ENCODE measurements at regions not wholly inside any gene's neighbourhood (a gene's known extent, or its start where the extent isn't known, plus 50 kb on each side); places are given as distances from the start of the nearest gene placed in this dataset.
A peak's percentile ranks its signal among the peaks of the same experiment; 100 is the strongest.

GRCh38 chr20:34165018-34165619 lies 53.1 kb upstream of the EIF2S2 start:
- no CpG with 5 or more reads among the region's 2 CpGs for WGBS, 2 experiments (ENCODE audit: extremely low coverage in 2 of 2, insufficient read length in 1 of 2)
- no peak overlapping the region for H2BK15ac ChIP-seq (ENCODE audit: low read depth, low read length)
- no peak overlapping the region for H3K18ac ChIP-seq (ENCODE audit: low read depth, low read length)
- no peak overlapping the region for H2AK9ac ChIP-seq (replicated peaks; ENCODE audit: low read depth, low read length, poor library complexity)
- ATAC-seq (ENCODE audit: low read depth) (peak; percentile 32; the same call in 1 of the 2 replicates), DNase-seq (no peak)
- no peaks in the 10 kb centered on the region for H4K20me1 ChIP-seq (ENCODE audit: insufficient read depth, low read length)
- no peak overlapping the region; the same call in 1 of the 2 replicates for H3K4me2 ChIP-seq (ENCODE audit: low read depth, low read length)
- no peak overlapping the region for H3K56ac ChIP-seq (ENCODE audit: extremely low read depth, insufficient read depth, low read length)
- TF ChIP-seq POLR2A (IDR thresholded peaks at IDR 0.05; ENCODE audit: low read depth, low read length) (no peak), MAFK (IDR thresholded peaks at IDR 0.05; ENCODE audit: low read depth, low read length) (no peak), SMC3 (IDR thresholded peaks at IDR 0.05; ENCODE audit: low read depth, low read length) (no peak), CHD1 (IDR thresholded peaks at IDR 0.05; ENCODE audit: low read depth, low read length) (no peak), RCOR1 (IDR thresholded peaks at IDR 0.05; ENCODE audit: insufficient replicate concordance, low read length) (no peak), FOS (IDR thresholded peaks at IDR 0.05; ENCODE audit: low read depth, low read length) (no peak), NFE2L2 (IDR thresholded peaks at IDR 0.05; ENCODE audit: low read depth, low read length) (no peak), BHLHE40 (IDR thresholded peaks at IDR 0.05; ENCODE audit: low read depth, low read length) (no peak), RAD21 (IDR thresholded peaks at IDR 0.05; ENCODE audit: low read length) (no peak), MAZ (IDR thresholded peaks at IDR 0.05; ENCODE audit: borderline replicate concordance, low read depth, low read length) (no peak), MXI1 (IDR thresholded peaks at IDR 0.05; ENCODE audit: borderline replicate concordance, low read depth, low read length) (no peak), CEBPB (IDR thresholded peaks at IDR 0.05; ENCODE audit: low read depth, low read length) (no peak), RFX5 (IDR thresholded peaks at IDR 0.05; ENCODE audit: low read depth, low read length) (no peak)
- TF ChIP-seq, protein P1, sequence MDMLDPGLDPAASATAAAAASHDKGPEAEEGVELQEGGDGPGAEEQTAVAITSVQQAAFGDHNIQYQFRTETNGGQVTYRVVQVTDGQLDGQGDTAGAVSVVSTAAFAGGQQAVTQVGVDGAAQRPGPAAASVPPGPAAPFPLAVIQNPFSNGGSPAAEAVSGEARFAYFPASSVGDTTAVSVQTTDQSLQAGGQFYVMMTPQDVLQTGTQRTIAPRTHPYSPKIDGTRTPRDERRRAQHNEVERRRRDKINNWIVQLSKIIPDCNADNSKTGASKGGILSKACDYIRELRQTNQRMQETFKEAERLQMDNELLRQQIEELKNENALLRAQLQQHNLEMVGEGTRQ (IDR thresholded peaks at IDR 0.05; ENCODE audit: low read depth, low read length), result no peak
- TF ChIP-seq, protein P2, sequence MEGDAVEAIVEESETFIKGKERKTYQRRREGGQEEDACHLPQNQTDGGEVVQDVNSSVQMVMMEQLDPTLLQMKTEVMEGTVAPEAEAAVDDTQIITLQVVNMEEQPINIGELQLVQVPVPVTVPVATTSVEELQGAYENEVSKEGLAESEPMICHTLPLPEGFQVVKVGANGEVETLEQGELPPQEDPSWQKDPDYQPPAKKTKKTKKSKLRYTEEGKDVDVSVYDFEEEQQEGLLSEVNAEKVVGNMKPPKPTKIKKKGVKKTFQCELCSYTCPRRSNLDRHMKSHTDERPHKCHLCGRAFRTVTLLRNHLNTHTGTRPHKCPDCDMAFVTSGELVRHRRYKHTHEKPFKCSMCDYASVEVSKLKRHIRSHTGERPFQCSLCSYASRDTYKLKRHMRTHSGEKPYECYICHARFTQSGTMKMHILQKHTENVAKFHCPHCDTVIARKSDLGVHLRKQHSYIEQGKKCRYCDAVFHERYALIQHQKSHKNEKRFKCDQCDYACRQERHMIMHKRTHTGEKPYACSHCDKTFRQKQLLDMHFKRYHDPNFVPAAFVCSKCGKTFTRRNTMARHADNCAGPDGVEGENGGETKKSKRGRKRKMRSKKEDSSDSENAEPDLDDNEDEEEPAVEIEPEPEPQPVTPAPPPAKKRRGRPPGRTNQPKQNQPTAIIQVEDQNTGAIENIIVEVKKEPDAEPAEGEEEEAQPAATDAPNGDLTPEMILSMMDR (conservative IDR thresholded peaks at IDR 0.05; ENCODE audit: low read depth, low read length), result no peak
- no peak overlapping the region for H2AFZ ChIP-seq (replicated peaks; ENCODE audit: low read length, poor library complexity)
- H2BK20ac ChIP-seq (ENCODE audit: low read depth, low read length), result no peak overlapping the region
- H3K9me1 ChIP-seq (ENCODE audit: insufficient read depth, low read length), result no peaks in the 10 kb centered on the region
- no peak overlapping the region for H4K8ac ChIP-seq (ENCODE audit: low read depth in 2 of 2, low read length in 2 of 2)
- BruUV-seq (replicated peaks), result no TSS peak
- H3K14ac ChIP-seq (replicated peaks; ENCODE audit: low read depth, low read length), result no peak overlapping the region
- no peaks in the 10 kb centered on the region for H3K9me3 ChIP-seq (ENCODE audit: control insufficient read depth, insufficient read depth, low read length)
- H3K23ac ChIP-seq (ENCODE audit: low read depth, low read length), result no peak overlapping the region
- dilution Hi-C loops (cut with HindIII; ENCODE audit: low sequenced_read_pairs, unreplicated experiment) (no loop called here), intact Hi-C loops (cut with micrococcal nuclease) (no loop called here), in situ Hi-C loops (cut with MboI; ENCODE audit: low sequenced_read_pairs) (no loop called here)
- no peak overlapping the region for H2AK5ac ChIP-seq (ENCODE audit: low read depth, low read length)
- peaks cover 8% of the 10 kb centered on the region for H3K27me3 ChIP-seq (ENCODE audit: control insufficient read depth, insufficient read depth, low read length)
- no peak overlapping the region for H3K9ac ChIP-seq (ENCODE audit: low read depth, low read length)
- H3K36me3 ChIP-seq (ENCODE audit: control insufficient read depth, insufficient read depth, low read length), result no peaks in the 10 kb centered on the region
- no peak overlapping the region for H3K27ac ChIP-seq (ENCODE audit: insufficient read depth, low read length)
- no peak overlapping the region for H4K5ac ChIP-seq (ENCODE audit: low read depth, low read length)
- no peak overlapping the region for H4K91ac ChIP-seq (ENCODE audit: insufficient read depth, low read depth, low read length)
- ChIA-PET CTCF (no interaction called here), POLR2A (ENCODE audit: unreplicated experiment) (no interaction called here)
- no peaks in the 10 kb centered on the region for H3K4me1 ChIP-seq (ENCODE audit: control insufficient read depth, insufficient read depth, low read length)
- no peak overlapping the region for H2BK120ac ChIP-seq (ENCODE audit: low read depth, low read length)
- no peak overlapping the region for H3K4ac ChIP-seq (ENCODE audit: low read depth, low read length)
- no peak overlapping the region for H3K4me3 ChIP-seq (ENCODE audit: insufficient read depth, low read depth, low read length)
- H2BK5ac ChIP-seq (ENCODE audit: low read depth, low read length, poor library complexity, severe bottlenecking), result no peak overlapping the region
- H3K79me1 ChIP-seq (ENCODE audit: low read depth in 1 of 2, low read length in 2 of 2), result no peaks in the 10 kb centered on the region

Data from IMR-90 (cell line).